ENCODE measurements at regions not wholly inside any gene's neighbourhood (a gene's known extent, or its start where the extent isn't known, plus 50 kb on each side); places are given as distances from the start of the nearest gene placed in this dataset.

- TF ChIP-seq, protein P1, sequence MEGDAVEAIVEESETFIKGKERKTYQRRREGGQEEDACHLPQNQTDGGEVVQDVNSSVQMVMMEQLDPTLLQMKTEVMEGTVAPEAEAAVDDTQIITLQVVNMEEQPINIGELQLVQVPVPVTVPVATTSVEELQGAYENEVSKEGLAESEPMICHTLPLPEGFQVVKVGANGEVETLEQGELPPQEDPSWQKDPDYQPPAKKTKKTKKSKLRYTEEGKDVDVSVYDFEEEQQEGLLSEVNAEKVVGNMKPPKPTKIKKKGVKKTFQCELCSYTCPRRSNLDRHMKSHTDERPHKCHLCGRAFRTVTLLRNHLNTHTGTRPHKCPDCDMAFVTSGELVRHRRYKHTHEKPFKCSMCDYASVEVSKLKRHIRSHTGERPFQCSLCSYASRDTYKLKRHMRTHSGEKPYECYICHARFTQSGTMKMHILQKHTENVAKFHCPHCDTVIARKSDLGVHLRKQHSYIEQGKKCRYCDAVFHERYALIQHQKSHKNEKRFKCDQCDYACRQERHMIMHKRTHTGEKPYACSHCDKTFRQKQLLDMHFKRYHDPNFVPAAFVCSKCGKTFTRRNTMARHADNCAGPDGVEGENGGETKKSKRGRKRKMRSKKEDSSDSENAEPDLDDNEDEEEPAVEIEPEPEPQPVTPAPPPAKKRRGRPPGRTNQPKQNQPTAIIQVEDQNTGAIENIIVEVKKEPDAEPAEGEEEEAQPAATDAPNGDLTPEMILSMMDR (conservative IDR thresholded peaks at IDR 0.05; ENCODE audit: low read depth, low read length), result no peak
- no peak for TF ChIP-seq EZH2 (IDR thresholded peaks at IDR 0.05; ENCODE audit: borderline replicate concordance, low read depth, low read length, poor library complexity, severe bottlenecking)
Observed at GRCh38 chr14:38105106-38105702, 102.5 kb upstream of the SSTR1 start.
